ENCODE measurements at regions not wholly inside any gene's neighbourhood (a gene's known extent, or its start where the extent isn't known, plus 50 kb on each side); places are given as distances from the start of the nearest gene placed in this dataset.

GRCh38 chr10:88023676-88024075 lies 160.3 kb downstream of the PTEN start:
- no peak overlapping the region for H3K4me3 ChIP-seq (replicated peaks; ENCODE audit: low read depth, low read length)
- DNase-seq (ENCODE audit: low read depth): no peak
- no peak for TF ChIP-seq CTCF (IDR thresholded peaks at IDR 0.05; ENCODE audit: low read length, missing control alignments)

- no peak overlapping the region for H3K4me3 ChIP-seq (replicated peaks; ENCODE audit: low read depth, low read length)
- TF ChIP-seq CTCF (IDR thresholded peaks at IDR 0.05; ENCODE audit: low read length, missing control alignments): no peak
- DNase-seq (ENCODE audit: low read depth): no peak
Measured at GRCh38 chr10:88026031-88026430, 162.6 kb downstream of the PTEN start.

- no peak overlapping the region for H3K4me3 ChIP-seq (replicated peaks; ENCODE audit: low read depth, low read length)
- DNase-seq (ENCODE audit: low read depth): no peak
- TF ChIP-seq CTCF (IDR thresholded peaks at IDR 0.05; ENCODE audit: low read length, missing control alignments): no peak
Measured at GRCh38 chr10:88027570-88027969, 164.1 kb downstream of the PTEN start.

- no peak overlapping the region for H3K4me3 ChIP-seq (replicated peaks; ENCODE audit: low read depth, low read length)
- no peak for TF ChIP-seq CTCF (IDR thresholded peaks at IDR 0.05; ENCODE audit: low read length, missing control alignments)
- DNase-seq (ENCODE audit: low read depth): no peak
Measured at GRCh38 chr10:88028072-88028471, 164.6 kb downstream of the PTEN start.

- no peak overlapping the region for H3K4me3 ChIP-seq (replicated peaks; ENCODE audit: low read depth, low read length)
- no peak for DNase-seq (ENCODE audit: low read depth)
- TF ChIP-seq CTCF (IDR thresholded peaks at IDR 0.05; ENCODE audit: low read length, missing control alignments): no peak
Measured at GRCh38 chr10:88028654-88029053, 165.2 kb downstream of the PTEN start.

- peak; percentile 78 for DNase-seq (ENCODE audit: low read depth)
- no peak overlapping the region for H3K4me3 ChIP-seq (replicated peaks; ENCODE audit: low read depth, low read length)
- no peak for TF ChIP-seq CTCF (IDR thresholded peaks at IDR 0.05; ENCODE audit: low read length, missing control alignments)
Measured at GRCh38 chr10:88032566-88032965, 169.1 kb downstream of the PTEN start.

- DNase-seq (ENCODE audit: low read depth): no peak
- TF ChIP-seq CTCF (IDR thresholded peaks at IDR 0.05; ENCODE audit: low read length, missing control alignments): no peak
- H3K4me3 ChIP-seq (replicated peaks; ENCODE audit: low read depth, low read length): no peak overlapping the region
Measured at GRCh38 chr10:88033385-88033784, 170.0 kb downstream of the PTEN start.

Measured in fibroblast of pulmonary artery (primary cell).